Mucosa of stomach (tissue), 1 donor: ENCODE measurements at regions not wholly inside any gene's neighbourhood (a gene's known extent, or its start where the extent isn't known, plus 50 kb on each side); places are given as distances from the start of the nearest gene placed in this dataset.

Experiments used
- H3K27me3 ChIP-seq: one replicate; pipeline ENCODE4 v1.7.0; 2013; ENCODE audit warnings: mild to moderate bottlenecking, low read length; ENCODE audit not compliant: control insufficient read depth, insufficient read depth
- H3K36me3 ChIP-seq: one replicate; pipeline ENCODE4 v1.7.0; 2013; ENCODE audit warnings: low read length; ENCODE audit not compliant: control insufficient read depth, insufficient read depth
- H3K4me1 ChIP-seq: one replicate; pipeline ENCODE4 v1.7.0; 2013; ENCODE audit warnings: mild to moderate bottlenecking, low read length; ENCODE audit not compliant: control insufficient read depth, insufficient read depth
- H3K4me3 ChIP-seq: one replicate; pipeline ENCODE4 v1.7.0; 2013; ENCODE audit warnings: low read length
- H3K9ac ChIP-seq: one replicate; pipeline ENCODE4 v1.7.0; 2013; ENCODE audit warnings: mild to moderate bottlenecking, low read length, moderate library complexity
- H3K9me3 ChIP-seq: one replicate; pipeline ENCODE4 v1.7.0; 2013; ENCODE audit warnings: mild to moderate bottlenecking, low read length, moderate library complexity; ENCODE audit not compliant: control insufficient read depth
- donor health status: Pancreatic carcinoma.

DNA sequence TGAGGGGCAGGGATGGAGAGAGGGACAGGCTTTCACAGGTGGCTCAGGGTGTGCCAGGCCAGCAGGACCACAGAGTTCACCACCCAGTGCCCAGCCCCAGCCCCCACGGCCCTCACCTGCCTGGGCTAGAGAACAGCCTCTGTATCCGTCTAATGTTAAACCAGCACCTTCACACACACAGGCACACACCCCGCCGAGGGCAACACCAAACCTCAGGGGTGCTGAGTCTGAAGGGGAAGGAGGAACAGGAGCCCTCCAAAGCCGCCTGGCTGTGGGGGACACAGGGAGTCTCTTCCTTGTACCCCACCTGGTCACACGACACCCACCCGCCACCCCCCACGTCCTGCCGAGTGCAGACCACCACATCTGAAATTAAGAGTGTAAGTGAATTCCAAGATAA is 205.8 kb upstream of the SALL3 start:
- no peak overlapping the region for H3K9ac ChIP-seq
- H3K36me3 ChIP-seq, result no peaks in the 10 kb centered on the region
- no peaks in the 10 kb centered on the region for H3K9me3 ChIP-seq
- peaks cover 8% of the 10 kb centered on the region for H3K27me3 ChIP-seq
- peaks cover 3% of the 10 kb centered on the region for H3K4me1 ChIP-seq
- H3K4me3 ChIP-seq, result no peak overlapping the region

DNA sequence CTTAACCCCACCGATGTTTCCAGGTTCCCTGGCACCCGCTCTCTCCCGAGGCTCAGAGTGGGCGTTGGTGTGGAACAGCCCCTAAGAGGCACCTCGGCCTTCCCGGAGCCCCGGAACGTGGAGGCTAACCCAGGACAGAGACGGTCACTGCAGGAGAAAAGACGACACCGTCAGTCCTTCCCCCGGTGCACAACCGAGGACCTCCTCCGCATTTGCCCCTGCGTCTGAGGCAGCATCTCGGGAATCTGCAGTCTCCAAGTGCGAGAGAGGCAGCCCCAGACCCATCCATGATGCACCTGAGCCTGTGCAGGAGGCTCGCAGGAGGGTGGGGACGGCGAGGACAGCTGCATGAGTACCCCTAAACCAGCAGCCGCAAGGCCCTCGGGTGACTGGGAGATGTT is 204.9 kb upstream of the SALL3 start:
- no peaks in the 10 kb centered on the region for H3K36me3 ChIP-seq

GRCh38 chr18:78776151-78776550 is 203.5 kb upstream of the SALL3 start:
- Histone ChIP-seq H3K4me1 (no peaks in the 10 kb centered on the region), H3K9ac (no peak overlapping the region), H3K4me3 (no peak overlapping the region), H3K36me3 (no peaks in the 10 kb centered on the region), H3K9me3 (no peaks in the 10 kb centered on the region), H3K27me3 (no peaks in the 10 kb centered on the region)

More for the DNA sequence above, 204.9 kb upstream of the SALL3 start:
- Histone ChIP-seq H3K4me1 (no peaks in the 10 kb centered on the region), H3K9me3 (no peaks in the 10 kb centered on the region), H3K9ac (no peak overlapping the region), H3K27me3 (no peaks in the 10 kb centered on the region), H3K4me3 (no peak overlapping the region)

DNA sequence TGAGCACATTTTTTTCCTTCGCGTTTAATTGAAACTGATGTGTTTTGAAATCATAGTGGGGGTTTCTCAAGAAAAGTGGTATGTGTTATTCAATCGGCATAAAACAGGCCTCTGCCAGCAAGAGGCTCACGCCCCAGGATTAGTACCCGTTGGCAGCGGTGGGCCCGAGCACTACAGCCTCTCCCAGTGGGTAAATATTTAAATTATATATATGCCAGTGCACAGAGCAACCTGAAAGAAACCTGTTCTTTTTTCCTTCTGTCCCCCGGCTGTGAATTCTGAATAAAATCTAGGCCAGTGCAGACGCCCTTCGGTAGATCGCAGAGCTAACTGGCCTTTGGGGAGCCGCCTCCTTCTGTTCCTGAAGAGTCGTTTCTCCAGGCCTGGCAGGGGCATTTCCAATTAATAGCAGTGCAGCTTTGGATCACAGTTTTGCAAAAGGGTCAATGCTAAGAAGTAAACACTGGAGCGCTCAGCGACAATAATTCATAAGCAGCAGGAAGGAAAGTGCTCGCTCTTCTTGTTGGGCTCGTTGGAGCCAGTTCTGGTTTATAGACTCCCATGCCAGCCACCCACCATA is 202.8 kb upstream of the SALL3 start:
- H3K4me3 ChIP-seq, result no peak overlapping the region
- H3K36me3 ChIP-seq, result no peaks in the 10 kb centered on the region
- no peak overlapping the region for H3K9ac ChIP-seq
- no peaks in the 10 kb centered on the region for H3K9me3 ChIP-seq
- H3K4me1 ChIP-seq, result no peaks in the 10 kb centered on the region
- no peaks in the 10 kb centered on the region for H3K27me3 ChIP-seq

DNA sequence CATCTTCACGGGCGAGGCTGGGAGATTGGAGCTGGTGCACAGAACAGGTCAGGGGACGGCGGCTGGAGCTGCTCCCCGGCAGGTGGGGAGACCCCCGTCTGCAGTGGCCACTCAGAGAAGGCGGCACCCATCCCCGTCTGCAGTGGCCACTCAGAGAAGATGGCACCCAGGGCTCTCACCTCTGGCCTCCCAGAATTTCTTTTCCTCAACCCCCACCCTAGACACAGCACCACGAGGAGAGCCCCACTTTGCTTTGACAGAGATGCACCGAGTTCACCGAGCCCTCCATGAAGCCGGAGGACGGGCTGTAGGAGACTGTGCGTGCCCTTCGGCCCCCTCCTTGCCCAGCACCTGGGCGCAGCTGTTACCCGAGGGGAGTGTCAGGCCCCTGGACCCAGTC is 201.6 kb upstream of the SALL3 start:
- Histone ChIP-seq H3K27me3 (no peaks in the 10 kb centered on the region), H3K9me3 (no peaks in the 10 kb centered on the region), H3K4me3 (no peak overlapping the region), H3K36me3 (no peaks in the 10 kb centered on the region), H3K4me1 (no peaks in the 10 kb centered on the region), H3K9ac (no peak overlapping the region)

DNA sequence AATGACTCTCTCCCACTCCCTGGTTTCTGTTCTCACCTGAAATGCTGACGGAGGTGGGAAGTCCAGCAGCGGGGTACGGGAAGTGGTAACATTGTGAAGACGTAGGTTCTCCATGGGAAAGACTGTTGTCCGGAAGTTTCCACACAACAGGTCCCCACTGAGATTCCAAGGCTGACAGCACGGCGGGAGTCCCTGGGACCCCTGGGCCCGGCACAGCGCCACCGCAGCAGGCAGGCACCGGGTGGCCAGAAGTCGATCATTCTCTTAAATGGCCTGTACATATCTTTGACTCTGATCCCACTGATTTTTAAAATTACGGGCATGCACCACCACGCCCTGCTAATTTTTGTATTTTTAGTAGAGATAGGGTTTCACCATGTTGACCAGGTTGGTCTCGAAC is 201.0 kb upstream of the SALL3 start:
- no peaks in the 10 kb centered on the region for H3K9me3 ChIP-seq
- no peaks in the 10 kb centered on the region for H3K4me1 ChIP-seq
- no peaks in the 10 kb centered on the region for H3K36me3 ChIP-seq
- no peak overlapping the region for H3K4me3 ChIP-seq
- no peaks in the 10 kb centered on the region for H3K27me3 ChIP-seq
- H3K9ac ChIP-seq, result no peak overlapping the region

GRCh38 chr18:78779996-78780718 is 199.5 kb upstream of the SALL3 start:
- H3K9me3 ChIP-seq, result no peaks in the 10 kb centered on the region
- no peaks in the 10 kb centered on the region for H3K4me1 ChIP-seq
- no peak overlapping the region for H3K9ac ChIP-seq
- no peaks in the 10 kb centered on the region for H3K36me3 ChIP-seq
- no peak overlapping the region for H3K4me3 ChIP-seq
- no peaks in the 10 kb centered on the region for H3K27me3 ChIP-seq

DNA sequence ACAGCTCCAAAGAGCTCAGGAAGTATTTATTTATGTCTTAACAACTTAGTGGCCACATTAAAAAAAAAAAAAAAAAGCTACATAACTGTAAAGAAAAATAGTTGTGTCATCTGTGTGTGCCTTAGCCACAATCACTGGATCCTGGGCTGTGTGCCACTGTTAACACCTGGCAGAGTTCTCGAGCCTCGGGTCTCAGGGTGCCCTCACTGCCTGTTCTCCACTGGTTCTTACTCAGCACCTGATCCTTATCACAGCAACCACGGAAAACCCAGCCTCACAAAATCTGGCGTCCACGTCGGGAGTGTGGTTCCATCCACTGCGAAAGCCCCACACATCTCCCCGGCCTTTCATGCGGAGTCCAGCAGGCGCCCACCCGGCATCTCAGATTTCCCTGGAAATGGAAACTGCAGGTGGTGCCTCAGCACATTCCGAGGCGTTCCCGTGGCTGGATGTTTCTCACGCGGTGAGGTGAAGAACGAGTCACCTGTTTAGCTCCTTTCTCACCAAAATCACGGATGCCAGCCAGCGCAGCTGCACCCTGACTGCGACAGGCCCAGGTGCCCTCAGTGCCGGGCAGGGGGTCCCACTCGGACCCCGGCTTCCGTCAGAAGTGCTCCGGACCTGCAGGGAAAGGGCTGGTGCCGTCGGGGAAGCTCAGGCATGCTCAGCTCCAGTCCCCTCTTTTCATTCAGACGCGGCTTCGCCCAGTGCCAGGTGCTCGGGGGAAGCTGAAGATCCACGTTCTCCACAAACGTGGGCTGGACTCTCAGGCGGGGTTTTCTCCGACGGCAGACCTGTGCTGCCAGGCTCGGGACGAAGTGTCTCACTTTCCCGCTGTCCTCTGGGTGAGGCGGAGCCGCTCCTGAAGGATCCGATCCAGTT is 198.7 kb upstream of the SALL3 start:
- H3K9ac ChIP-seq, result no peak overlapping the region
- H3K4me1 ChIP-seq, result no peaks in the 10 kb centered on the region
- no peaks in the 10 kb centered on the region for H3K36me3 ChIP-seq
- H3K4me3 ChIP-seq, result no peak overlapping the region
- H3K27me3 ChIP-seq, result no peaks in the 10 kb centered on the region
- H3K9me3 ChIP-seq, result no peaks in the 10 kb centered on the region

DNA sequence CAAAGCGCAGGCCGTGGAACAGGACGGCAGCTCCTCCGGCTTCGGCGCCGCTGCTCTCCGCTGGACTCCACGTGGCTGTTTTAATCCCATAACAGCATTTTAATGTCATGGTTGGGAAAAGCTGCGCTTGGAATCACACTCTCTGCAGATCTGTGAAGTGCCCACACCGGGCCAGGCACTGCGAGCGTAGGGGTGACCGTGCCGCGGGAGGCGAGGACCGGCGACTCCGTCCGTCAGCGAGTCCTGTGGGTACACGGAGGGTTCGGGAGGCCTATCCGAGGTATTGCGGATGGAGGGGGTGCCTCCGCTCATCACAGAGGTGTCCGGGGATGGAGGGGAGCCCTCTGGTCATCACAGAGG is 198.0 kb upstream of the SALL3 start:
- Histone ChIP-seq H3K4me1 (no peaks in the 10 kb centered on the region), H3K36me3 (no peaks in the 10 kb centered on the region), H3K9me3 (no peaks in the 10 kb centered on the region), H3K9ac (no peak overlapping the region), H3K27me3 (no peaks in the 10 kb centered on the region), H3K4me3 (no peak overlapping the region)

DNA sequence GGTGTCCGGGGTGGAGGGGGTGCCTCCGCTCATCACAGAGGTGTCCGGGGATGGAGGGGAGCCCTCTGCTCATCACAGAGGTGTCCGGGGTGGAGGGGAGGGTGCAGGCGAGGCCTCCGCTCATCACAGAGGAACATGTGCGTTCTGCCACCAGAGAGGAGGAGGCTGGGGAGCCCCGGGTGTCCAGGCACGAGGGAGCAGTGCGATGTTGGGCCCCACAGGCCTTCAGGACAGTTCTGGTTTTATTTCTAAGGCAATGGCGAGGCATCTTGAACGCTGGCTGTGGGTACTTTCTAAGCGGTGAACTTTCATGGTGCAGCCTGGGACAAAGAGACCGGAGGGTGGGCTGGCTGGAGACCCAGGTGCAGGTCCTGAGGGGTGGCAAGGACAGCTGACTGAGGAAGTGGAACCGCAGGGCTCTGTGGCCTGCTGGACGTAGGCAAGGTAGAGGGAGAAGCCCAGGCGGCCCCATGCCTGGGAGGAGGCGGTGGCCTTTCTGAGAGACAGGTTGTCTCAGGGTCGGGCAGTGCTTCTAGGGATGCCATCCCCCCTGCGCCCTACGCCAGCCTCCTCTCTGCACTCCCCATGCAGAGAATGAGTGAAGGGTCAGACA is 196.6 kb upstream of the SALL3 start:
- no peak overlapping the region for H3K9ac ChIP-seq
- no peaks in the 10 kb centered on the region for H3K9me3 ChIP-seq
- H3K27me3 ChIP-seq, result no peaks in the 10 kb centered on the region
- no peaks in the 10 kb centered on the region for H3K4me1 ChIP-seq
- no peaks in the 10 kb centered on the region for H3K36me3 ChIP-seq
- H3K4me3 ChIP-seq, result no peak overlapping the region

DNA sequence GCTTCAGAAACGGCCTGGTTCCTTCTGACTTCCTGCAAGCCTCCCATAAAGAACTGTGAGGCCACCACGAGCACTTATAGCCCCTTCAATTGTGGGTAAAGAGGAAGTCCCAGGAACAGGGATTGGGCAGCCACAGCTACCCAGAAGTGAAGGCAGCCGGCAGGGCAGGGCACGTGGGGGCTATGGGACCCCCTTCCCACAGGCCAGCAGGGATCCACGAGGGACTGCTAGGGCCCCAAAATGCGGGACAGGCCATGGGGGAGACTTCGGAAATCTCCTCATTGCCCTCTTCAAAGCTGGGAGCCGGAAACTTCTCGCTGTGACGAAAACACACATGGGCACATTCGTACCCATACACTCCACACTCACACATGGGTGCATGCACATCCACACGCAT is 196.1 kb upstream of the SALL3 start:
- no peaks in the 10 kb centered on the region for H3K9me3 ChIP-seq
- no peaks in the 10 kb centered on the region for H3K4me1 ChIP-seq
- no peaks in the 10 kb centered on the region for H3K27me3 ChIP-seq
- no peak overlapping the region for H3K9ac ChIP-seq
- H3K4me3 ChIP-seq, result no peak overlapping the region
- no peaks in the 10 kb centered on the region for H3K36me3 ChIP-seq

DNA sequence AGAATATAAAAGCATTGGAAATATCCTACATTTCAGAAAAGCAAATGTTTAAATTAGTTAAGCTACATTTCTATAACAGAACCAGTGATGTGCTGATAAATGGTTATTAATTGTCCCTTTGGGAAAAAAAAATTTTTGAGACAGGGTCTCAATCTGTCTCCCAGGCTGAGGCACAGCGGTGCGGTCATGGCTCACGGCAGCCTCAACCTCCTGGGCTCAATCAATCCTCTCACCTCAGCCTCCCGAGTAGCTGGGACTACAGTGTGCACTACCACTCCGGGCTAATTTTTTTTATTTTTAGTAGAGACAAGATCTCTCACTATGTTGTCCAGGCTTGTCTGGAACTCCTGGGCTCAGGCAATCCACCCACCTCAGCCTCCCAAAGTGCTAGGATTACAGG is 194.8 kb upstream of the SALL3 start:
- Histone ChIP-seq H3K9ac (no peak overlapping the region), H3K4me3 (no peak overlapping the region), H3K36me3 (no peaks in the 10 kb centered on the region), H3K4me1 (no peaks in the 10 kb centered on the region), H3K9me3 (no peaks in the 10 kb centered on the region), H3K27me3 (no peaks in the 10 kb centered on the region)
